H1 (cell line): ENCODE measurements at regions not wholly inside any gene's neighbourhood (a gene's known extent, or its start where the extent isn't known, plus 50 kb on each side); places are given as distances from the start of the nearest gene placed in this dataset.

ENCODE experiments used
- HDAC6 ChIP-seq: IDR thresholded peaks from one replicate; pipeline ENCODE4 v1.7.1; 2012; ENCODE audit warnings: low read depth, mild to moderate bottlenecking, inconsistent platforms, low read length, moderate library complexity
- MAX ChIP-seq: IDR thresholded peaks from 2 replicates; pipeline ENCODE4 v1.6.1; 2012; ENCODE audit warnings: inconsistent platforms
- POLR2AphosphoS5 ChIP-seq: IDR thresholded peaks from 2 replicates; pipeline ENCODE4 v1.6.1; 2011; ENCODE audit warnings: low read depth, low read length
- SIX5 ChIP-seq: IDR thresholded peaks from 2 replicates; pipeline ENCODE4 v1.6.1; 2011; ENCODE audit warnings: mild to moderate bottlenecking, low read depth, low read length
- ZNF274 ChIP-seq: IDR thresholded peaks from 2 replicates; pipeline ENCODE4 v1.7.0; 2012; ENCODE audit warnings: low read length, borderline replicate concordance; ENCODE audit errors: extremely low read depth

GRCh38 chr14:104254735-104255400 lies 116.5 kb downstream of the KIF26A start (continued):
- no peak for TF ChIP-seq ZNF274
- TF ChIP-seq POLR2AphosphoS5, result no peak
- TF ChIP-seq HDAC6, result no peak
- TF ChIP-seq SIX5, result no peak
- TF ChIP-seq MAX, result no peak
